ENCODE measurements at regions not wholly inside any gene's neighbourhood (a gene's known extent, or its start where the extent isn't known, plus 50 kb on each side); places are given as distances from the start of the nearest gene placed in this dataset.

DNA sequence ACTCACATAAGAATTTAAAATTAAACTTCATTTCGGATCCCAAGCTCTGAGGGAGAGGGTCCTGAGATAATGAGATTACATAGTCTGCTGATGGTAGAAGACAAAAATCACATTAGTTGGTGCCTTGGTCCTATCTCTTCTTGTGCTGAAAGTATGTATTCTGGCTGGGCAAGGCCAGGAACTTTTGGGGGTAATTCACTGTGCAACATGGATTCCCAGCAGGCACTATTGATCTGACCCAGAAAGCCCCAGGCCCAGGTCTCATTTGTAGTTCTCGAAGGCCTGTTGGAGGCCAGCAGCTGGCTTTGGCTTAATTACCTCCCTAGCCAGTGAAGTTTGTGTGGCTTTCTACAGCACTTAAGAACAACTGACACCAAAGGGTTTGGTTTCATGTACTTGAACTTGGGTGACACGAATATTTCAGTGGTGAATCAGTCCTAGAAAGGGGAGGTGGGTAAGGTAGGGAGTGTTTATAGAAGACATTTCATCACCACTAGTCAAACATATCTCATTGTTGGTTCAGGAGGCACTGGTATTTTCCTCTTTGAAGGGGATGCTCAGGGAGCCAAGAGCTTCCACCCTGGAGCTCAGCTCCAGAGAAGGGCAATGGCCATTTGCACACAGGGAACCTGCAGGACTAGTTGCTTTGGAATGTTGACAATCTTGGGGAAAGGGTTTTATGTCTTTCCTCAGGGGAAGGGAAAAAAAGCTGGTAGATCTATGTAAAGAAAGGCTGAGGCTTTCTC is 217.8 kb downstream of the OSR1 start:
- DNase-seq (ENCODE audit: low read depth in 2 of 2), result peak in 1 of 2 donors; percentile 46

DNA sequence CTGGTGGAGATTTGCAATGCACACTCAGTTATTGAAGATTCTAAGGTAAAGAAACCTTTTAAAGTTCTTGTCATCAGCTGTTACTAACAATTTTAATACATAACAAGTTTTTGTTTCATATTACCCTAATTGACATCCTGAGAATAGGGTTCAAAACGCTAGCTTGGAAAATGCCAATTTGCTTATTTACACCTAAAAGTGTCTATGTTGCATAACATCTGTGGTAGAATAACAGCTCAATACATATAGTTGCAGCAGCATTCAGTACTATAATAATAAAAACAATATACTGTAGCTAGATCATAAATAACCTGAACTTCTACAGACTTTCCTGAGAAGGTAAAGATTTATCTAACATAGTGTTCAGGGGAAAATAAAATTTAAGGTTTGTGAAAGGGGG is 219.0 kb downstream of the OSR1 start:
- DNase-seq (ENCODE audit: low read depth in 2 of 2), result no peak

DNA sequence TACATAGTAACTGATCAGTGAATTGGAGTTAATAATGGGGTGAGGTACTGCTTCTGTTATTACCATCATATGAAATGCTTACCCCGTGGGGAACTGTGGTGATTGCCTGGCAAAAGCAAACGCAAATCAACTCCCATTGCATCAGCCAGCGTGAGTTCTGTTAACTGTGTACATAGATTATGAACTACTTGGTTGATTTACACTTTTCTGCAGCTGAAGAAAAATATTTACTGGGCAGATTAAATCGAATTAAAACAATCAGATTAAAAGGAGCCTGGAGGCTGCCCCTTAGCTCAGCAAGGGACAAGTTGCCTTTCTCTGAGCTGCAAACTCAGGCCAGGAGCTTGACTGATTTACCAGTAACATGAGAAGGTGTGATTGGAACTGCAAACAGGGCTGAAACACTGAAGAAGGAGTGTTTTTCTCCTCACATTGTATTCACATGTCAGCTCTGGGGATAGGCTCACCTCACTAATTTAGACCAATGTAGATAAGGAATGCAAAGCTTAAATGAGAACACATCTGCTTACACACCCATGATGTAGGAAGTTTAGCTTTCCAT is 220.1 kb downstream of the OSR1 start:
- DNase-seq (ENCODE audit: low read depth in 2 of 2), result no peak

DNA sequence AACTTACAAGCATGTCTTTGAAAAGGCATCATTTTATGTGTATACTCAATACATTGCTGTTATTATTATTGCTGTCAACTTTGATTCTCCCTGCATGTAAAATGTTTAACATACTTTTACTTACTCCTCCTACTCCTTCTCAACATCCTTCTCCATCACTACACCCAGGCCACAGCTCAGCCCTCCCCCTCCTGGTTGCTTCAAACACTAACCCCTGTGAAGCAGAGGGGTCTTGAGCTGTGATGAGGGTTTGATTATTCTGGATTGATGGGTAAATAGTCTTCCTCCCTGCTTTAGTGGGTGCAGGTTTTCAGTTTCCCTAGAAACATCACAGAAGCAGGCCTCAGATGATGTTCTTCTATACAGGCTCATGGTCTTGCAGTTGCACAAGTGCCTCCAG is 221.0 kb downstream of the OSR1 start:
- no peak for DNase-seq (ENCODE audit: low read depth in 2 of 2)

DNA sequence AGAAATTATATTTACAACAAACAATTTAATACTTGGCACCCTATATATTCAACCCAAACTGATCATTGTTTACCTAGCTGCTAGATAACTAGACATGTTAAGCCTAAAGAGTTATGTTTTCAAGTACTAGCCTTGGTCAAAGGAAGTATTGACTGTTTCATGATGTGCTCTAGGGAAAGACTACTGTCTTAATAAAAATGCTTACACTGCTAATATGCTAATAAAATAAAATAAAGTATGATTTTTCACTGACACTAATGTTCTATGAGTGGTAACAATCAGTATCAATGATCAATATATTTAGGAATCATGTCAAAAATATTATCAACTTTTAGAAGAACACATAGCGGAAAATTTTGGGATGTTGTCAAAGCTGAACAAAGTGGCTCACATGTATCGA is 225.5 kb downstream of the OSR1 start:
- DNase-seq (ENCODE audit: low read depth in 2 of 2), result no peak

DNA sequence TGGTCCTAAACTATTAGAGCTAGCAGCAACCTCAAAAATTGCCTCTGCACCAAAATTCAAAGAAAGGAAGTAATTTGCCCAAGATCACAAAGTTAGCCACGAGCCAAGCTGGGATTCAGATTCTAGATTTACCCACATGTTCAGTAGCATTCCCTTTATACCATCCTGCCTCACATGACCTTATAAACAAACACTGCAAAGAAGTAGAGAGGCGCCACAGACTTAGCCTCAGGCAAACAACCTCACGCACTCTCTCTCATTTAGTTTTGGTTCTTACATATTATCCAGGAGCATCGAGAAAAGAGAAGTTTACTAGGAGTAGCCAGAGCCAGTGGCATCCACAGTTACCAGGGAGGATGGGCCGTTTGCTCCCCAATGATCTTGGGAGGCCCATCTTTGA is 226.6 kb downstream of the OSR1 start:
- no peak for DNase-seq (ENCODE audit: low read depth in 2 of 2)

DNA sequence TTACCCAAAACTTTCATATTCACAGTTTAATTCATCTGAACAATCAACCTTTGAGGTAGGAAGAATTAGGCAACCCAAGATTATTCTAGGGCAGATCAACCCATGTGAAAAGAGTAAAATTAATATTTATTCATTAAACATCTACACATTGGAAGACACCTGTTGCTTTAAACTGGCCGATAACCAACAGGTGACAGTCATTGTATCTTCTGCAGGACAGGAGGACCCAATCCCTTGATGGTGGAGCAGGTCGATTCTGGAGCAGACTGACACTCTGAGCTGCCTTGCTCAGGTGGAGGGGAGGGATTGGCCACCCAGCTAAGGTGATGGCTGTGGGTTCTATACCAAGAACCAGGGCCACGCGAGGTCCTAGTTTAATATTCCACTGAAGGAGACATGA is 230.3 kb downstream of the OSR1 start:
- DNase-seq (ENCODE audit: low read depth in 2 of 2), result no peak

DNA sequence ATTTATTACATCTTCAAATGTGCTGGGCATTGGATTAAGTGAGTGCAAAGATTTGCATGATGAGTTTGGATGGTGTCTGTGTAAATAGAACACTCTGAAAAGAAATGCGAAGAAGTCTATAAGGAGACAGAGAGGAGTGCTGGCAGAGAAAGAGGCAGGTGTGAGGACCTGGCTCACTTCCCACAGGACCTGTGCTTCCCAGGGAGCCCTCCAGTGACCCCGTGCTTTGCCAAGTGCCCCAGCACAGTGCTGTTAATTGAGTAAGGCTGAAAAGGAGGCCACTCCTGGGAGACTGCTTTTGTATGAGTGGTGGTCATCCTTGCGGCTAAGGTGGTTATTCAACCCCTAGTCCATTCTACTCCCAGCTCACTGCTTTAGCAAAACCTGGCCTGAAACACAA is 230.8 kb downstream of the OSR1 start:
- no peak for DNase-seq (ENCODE audit: low read depth in 2 of 2)

DNA sequence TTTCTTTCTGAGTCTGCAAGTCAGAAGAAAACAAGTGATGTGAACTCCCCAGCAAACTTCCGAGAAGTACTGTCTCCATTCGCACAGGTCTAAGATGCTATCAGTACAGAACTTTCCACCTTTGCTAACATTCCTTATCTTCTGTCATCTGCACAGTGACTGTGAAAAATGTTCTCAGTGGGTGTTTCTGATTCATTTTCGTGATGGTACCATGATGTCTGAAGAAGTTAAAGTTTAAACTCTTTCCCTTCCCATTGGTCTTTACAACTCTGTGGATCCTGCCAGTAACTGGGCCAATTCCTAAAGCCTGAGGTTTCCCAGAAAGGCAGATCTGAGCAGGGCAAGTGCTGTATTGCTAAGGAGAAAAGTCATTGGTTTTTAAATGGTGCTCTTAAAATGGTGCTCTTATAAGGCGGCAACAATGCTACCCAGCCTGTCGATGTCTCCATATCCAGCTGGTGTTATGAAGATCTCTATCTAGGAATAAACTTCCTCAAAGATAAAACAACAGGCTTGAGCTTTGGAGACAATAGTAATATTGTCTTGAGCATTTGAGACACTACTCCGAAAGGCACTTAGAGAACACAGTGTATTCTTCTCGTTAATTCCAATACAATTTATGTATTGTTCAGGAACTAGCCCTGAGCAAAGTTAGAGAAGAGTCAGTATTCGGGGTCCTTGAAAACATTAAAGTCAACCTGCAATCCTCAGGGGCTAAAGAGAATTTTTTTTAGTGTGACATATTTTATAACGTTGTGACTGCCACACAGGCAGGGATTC is 232.3 kb downstream of the OSR1 start:
- no peak for DNase-seq (ENCODE audit: low read depth in 2 of 2)

DNA sequence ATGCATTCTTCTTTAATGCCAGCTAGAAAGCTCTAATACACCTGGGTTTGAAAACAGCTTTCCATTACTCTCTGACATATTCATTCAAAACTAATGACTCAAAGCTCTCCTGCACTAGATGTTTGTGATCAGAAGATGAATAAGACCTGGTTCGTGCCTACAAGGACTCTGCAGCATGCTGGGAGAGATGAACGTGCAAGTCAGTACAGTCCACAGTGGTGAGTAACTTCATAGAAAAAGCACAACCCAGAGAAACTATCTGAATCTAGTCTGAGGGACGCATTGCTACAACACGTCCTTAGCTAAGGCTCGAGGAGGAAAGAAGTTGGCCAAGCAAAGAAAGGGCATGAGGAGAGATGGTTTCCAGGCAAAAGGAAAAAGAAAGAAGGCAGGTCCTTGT is 234.3 kb downstream of the OSR1 start:
- DNase-seq (ENCODE audit: low read depth in 2 of 2), result no peak

DNA sequence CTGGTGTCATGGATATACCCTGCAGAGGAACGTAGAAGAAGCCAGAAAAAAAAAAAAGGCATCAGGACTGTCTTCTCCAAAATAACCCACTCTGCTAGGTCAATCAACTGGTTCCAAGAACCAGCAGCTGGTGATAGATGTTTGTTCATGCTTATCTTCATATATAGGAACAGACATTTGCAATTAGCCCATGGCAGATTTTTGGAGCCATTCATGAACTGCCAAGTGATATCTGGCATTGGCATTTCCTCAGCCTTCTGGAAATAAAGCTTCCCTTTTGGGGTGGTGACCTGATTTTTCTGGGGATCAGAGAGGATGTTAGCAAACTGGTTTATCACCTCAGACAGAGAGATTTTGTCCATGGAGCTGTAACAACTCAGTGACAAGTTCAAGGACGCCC is 234.9 kb downstream of the OSR1 start:
- DNase-seq (ENCODE audit: low read depth in 2 of 2), result no peak

DNA sequence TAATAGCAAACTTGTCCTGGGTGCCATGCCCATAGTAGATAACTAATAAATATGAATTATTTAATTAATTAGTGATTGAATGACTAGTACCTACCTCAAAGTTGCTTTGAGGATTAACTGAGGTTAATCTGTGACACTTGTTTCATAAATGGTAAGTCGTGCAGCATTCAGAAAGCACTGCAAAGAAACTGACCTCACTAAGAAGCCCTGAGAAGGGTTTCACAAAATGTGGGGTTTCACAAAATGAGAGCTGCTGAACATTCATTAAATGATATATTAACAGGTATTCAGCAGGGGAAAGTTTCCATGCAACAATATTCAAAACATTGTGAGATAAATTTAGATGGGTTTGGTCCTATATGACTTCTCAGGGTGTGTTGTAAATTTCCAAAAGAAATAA is 236.2 kb downstream of the OSR1 start:
- DNase-seq (ENCODE audit: low read depth in 2 of 2), result no peak

DNA sequence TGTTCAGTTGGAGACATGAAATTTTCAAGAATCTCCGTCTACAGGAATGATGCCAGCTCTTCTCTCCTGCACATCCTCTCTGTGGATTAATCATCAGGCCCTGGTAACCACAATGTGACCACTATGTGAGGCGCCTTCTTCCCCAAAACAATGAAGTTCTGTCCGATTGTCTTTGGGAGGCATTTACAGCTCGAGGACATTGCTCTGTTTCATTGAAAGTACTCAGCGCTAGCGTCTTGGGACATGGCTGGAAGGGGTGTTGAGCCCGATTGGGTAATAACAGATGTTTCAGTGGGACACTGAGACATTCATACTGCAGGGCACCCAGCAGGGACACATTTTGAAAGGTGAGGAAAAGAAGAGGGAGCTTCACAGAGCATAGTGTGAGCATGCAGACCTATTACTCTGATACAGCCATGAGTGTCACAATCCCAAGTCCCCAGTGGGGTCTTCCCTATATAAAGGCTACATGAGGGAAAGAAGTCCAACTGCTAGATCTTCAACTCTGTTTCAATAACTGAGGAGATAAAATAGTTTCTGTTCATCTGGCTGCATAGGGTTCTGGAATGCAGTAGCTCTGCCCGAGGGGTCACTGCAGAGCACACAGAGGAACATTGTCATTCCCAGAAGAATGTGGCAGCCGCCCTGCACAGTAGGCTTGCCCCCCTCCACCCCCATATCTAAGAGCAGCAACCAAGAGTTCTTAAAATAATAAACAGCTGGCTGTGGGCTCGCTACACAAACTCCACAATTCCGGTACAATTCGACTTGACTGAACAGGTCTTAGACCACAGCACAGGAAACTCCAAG is 237.3 kb downstream of the OSR1 start:
- peak in 1 of 2 donors; percentile 29 for DNase-seq (ENCODE audit: low read depth in 2 of 2)

DNA sequence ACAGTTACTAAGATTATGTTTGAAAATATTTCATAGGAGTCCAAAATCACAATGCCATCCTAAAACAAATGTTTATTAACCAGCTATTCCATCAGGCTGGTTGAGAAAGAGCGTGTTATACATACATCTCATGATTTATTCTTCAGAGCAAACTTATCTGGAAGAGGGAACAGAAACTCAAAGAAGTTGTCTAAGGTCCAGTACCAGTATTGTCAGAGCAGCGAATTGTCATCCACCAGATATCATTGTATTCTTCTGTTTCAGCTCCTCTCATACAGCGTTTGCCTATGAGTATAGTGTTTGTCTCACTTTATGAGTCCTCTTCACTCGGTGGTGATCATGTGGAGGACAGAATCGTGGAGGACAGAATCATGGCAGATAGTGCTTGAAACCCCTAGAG is 238.2 kb downstream of the OSR1 start:
- no peak for DNase-seq (ENCODE audit: low read depth in 2 of 2)

DNA sequence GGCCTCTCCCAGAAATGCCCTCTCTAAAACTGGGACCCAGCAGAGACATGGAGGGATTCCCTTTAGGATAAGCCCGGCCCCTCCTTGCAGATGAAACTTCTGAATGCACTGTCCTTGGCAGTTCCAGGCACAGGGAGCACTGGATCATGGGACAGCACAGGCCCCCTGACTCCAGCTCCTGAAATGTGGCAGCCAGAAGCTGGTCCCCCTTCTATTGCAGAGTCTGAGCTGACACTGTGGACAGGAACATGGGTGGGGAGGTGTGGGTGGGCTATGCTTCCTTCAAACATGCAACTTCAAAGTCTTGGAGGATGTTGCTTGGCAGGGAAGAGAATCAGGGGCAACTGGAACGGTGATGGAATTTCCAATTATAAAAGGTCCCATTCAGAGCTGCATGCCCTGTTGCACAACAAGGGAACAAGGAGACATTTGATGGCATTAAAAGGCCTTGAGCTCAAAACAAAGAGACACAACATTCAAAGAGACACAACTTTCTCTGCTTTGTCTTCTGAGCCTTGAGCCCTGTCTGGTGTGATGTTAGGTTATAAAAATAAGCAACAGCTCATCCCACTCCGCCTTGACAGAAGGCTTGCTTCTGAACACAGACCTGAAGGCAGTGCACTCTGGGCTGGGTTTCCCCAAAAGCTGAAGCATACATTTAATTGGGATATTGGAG is 239.0 kb downstream of the OSR1 start:
- DNase-seq (ENCODE audit: low read depth in 2 of 2), result no peak

DNA sequence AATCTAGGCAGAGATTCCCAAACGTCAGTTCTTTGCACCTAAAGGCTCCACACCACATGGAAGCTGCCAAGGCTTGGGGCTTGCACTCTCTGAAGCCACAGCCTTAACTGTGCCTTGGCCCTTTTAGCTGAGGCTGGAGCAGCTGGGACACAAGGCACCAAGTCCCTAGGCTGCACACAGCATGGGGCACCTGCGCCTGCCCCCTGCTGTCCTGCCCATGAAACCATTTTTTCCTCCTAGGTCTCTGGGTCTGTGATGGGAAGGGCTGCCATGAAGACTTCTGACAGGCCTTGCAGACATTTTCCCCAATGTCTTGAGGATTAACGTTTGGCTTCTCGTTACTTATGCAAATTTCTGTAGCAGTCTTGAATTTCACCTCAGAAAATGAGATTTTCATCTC is 241.5 kb downstream of the OSR1 start:
- DNase-seq (ENCODE audit: low read depth in 2 of 2), result no peak

DNA sequence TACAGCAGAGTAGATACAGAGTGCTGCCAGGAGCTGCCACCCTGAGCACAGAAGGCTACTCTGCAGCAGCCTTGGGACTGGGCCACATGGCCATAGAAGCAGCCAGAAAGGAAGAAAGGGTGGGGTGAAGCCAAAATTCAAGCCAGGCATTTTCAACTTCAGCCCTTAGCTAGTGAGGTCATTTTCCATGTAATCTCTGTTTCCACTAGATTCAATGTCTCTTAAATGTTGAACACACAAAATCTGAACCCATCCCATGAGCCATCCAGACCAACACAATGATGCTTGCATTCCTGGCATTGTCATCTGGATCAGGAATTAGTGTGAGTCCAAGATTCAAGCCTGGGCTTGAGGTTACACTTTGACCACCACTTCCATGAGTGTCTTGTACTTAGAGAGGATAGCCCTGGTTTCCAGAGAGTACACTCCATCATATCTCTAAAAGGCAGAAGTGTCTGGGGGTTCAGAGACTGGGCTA is 243.6 kb downstream of the OSR1 start:
- no peak for DNase-seq (ENCODE audit: low read depth in 2 of 2)

DNA sequence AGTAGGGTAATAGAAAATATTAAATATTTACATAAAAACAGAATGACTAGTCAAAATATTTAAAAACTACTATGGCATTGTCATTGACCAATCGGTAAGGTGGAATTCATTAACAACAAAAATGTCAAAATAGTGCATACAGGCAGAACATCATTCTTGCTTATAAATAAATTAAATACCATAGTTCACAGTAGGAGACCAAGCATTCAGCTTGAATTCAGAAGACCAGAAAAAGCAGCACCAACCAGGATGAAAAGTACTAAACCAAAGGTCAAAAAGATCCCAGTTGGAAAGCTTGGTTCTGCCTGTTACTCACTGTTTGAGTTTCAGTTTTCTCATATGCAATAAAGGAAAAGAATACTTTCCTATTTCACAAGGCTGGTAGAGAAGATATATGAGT is 244.3 kb downstream of the OSR1 start:
- DNase-seq (ENCODE audit: low read depth in 2 of 2), result no peak

DNA sequence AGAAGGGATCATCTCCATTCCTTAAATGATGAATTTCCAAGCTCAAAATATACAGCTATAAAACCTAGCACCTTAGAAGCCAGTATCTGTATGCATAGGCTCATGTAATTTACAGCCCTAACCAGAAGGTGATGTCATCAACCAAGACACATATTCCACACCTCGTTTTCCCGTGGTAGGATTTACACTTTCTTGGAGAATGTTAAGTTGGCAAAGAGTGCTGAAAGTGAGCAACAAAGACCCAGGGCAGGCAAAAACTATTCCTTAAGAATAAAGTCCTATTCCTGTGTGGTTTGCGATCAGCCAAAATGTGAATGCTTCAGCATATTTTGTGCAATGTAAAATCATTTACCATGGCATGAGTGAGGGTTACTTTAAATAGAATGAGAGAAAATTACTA is 247.1 kb downstream of the OSR1 start:
- no peak for DNase-seq (ENCODE audit: low read depth in 2 of 2)

DNA sequence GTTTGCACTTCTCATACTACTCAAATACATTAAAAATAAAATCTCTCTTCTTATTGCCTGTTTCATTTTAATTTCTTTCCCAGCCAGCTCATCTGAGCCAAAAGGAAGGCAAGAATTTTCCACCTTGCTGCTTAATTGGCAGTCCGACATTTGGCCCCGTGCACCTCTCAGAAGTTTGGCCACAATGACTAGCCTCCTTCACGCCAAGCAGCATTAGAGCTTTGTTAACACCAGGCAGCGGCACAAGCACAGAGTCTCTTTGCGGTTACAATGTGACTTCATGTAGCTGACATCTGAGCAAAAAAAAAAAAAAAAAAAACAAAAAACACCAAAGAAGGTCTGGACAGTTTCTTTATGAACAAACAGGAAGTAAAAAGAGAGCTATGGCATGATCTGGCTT is 248.9 kb downstream of the OSR1 start:
- DNase-seq (ENCODE audit: low read depth in 2 of 2), result no peak

DNA sequence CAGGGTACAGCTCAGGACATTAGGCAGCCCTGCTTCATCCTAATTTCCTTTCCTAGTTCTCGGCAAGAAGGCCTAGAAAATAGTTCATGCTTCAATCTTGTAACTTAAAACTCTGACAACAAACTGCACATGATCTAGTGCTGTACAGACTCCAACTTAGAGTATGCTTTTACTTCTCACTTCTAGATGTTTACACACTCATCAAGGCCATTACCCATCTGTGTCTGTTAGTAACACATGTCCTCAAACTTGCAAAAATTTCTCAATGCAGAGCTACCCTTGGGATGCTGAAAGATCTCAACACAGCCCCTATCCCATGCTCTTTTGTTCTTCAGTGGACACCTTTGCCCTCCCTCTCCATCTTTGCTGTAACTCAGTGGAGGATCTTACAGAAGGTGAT is 252.0 kb downstream of the OSR1 start:
- no peak for DNase-seq (ENCODE audit: low read depth in 2 of 2)

Measured in dermis microvascular lymphatic vessel endothelial cell (primary cell).